ENCODE measurements at regions not wholly inside any gene's neighbourhood (a gene's known extent, or its start where the extent isn't known, plus 50 kb on each side); places are given as distances from the start of the nearest gene placed in this dataset.

DNA sequence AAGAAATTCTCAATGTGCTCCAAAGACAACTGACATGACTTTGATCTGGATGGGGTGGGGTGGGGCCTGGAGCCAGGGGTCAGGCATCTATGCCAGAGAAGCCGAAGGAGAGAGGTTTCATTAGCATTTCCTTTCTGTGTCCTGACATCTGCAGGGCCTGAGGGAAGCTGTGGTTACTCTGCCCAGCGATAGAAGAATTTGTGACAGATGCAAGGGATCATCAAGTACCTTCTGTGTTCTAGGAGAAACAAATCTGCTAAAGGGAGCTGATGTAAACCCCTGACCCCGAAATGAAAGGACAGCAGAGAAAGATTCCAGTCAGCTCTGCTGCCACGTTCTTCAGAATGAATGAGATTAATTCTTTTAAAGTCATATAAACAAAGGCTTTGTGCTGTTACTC, 335.7 kb downstream of the PRELID2 start:
- DNase-seq = no peak

DNA sequence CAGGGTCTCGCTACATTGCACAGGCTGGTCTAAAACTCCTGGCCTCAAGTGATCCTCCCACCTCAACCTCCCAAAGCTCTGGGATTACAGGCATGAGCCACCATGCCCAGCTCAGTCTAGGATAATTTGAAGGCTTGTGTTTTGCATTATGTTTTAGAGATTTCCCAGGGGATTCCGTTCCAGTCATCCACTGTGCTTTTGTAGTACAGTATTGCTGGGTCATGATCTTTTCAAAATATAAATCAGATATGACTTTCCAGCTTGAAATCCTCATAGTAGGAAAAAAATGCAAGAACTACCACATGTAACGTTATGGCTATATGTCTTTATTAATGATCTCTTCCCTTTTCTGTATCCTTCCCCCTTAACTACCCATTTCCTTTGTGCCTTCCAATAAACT, 338.1 kb downstream of the PRELID2 start:
- DNase-seq = no peak

DNA sequence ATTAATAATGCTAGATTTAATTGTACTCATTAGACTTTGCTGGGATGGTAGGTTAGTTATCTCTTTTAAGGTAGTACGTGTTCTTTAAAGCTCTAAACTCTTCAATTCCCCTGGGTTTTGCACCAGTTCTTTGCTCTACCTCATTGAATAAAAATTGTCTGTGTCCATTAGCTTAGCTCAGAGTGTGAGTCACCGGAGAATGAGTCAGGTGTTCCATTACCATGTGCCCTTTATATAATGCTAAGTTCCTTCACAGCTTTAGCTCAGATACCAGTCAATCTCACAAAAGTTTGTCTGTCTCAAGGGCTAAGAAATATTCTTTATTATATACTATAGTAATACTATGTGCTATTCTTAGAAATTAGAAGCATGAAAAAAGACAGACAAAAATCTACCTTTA, 339.4 kb downstream of the PRELID2 start:
- no peak for DNase-seq

DNA sequence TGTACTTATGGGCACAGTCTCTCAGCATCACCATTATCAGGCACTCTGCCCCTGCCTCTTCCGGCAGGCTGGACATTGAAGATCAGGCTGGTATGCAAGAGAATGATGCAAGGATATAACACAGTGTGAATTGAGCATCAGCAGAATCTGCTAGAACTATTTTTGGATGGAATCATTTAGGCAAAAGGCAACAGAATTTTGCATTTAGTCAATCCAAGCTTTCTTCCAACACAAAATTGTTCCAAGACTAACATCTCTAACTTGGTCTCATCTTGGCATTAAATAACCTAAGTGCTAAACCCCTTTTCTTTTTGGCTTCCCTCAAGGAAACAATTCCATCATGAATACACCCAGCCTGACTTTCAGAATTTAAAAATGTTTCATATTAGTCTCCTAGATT, 339.9 kb downstream of the PRELID2 start:
- DNase-seq = no peak

DNA sequence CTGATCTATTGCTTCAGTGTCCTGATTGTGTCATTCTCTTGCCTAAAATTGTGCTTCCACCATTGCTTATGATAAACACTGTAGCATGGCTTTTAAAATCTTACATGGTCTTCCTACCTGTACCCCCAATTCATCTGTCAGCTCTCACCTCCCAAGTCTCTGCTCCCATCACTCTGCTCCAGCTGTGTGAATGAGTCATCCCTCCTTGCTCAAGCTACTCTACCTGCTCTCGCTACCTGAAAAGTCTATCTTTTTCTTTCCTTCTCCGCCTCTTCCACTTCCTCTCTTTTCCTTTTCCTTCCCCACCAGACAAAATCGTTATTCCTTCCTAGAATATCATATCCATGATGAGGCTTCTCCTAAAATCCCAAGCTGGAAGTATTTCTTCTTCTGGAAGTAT, 341.7 kb downstream of the PRELID2 start:
- DNase-seq = no peak

DNA sequence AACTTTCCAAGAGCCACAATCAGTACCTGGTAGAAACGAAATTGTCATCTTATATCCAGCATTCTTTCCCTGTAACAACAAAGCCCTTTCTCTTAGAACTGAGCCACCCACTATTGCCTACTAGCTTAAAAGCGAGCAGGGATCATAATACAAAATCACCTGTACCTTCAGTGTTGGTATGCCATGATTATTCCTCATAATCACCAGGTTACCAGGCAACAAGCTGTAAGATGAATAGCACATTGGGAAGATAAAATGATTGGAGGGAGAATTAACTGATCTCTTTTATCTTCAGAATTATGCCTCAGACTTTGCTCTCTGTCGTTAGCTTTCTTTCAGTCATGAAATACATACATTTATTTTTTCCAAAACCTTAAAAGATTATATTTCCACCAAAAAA, 345.6 kb downstream of the PRELID2 start:
- no peak for DNase-seq

DNA sequence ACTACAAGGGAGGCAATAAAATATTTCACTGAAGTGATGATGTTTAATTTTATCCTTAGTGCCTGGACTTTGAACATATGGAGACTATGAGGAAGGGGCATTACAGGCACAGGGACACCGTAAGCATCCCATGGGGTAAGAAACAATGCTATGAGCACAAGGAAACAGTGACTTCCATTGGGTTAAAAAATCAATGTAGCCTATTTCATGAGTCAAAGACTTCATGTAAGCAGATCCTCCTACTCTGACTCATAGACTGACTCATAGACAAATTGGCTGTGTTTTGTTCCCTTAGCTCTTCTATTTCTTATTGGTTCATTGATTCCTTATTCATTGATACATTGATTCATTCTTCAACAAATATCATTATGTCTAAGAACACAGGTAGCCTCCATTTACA, 351.0 kb downstream of the PRELID2 start:
- no peak for DNase-seq

DNA sequence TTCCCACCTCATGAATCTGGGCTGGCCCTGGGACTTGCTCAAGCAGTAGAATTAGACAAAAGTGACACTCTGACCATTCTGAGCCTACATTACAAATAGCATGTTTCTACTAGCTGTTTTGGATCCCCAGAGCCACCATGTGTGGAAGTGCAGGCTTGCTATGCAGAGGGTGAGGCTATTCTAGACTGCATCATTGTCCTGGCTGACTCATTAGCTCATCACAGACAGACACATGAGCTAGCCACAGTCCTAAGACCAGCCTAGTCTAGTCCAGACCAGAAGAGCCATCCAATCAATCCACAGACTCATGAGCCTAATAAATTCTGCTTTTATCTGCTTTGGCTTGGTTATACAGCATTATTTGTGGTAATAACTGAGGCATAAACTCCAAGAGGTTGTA, 351.9 kb downstream of the PRELID2 start:
- DNase-seq = no peak

DNA sequence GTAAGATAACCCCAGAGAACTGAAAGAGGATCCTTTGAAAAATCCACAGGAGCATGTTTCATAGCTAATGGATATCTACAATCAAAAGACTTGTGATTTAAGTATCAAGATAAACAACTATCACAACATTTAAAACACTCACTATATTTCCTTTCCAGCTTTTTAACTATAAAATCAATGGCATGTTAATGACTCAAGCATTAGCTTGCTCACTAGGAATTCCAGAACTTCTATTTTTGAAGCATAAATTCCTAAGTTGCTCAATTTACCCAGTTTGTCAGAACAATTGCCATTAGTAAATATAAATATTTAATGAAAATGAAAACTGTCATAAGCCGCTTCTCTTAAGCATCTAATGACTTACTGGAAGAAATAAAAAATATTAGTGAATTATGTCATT, 355.3 kb downstream of the PRELID2 start:
- DNase-seq = no peak

DNA sequence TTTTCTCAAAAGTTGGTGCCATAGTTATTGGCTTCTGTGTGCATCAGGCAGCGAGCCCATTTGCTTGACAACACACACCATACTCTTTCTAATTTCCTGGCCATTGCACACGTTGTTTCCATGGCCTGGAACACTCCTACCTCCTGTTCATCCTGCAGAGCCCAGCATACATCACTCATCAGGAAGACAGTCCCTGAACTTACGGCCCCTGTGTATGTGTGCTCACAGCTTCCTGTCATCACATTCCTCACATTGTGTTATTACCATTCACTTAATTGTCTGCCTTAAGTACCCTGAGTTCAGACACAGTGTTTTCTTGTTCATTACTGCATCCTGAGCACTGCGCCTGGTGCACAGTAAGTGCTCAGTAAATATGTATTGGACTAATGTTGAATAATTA, 355.9 kb downstream of the PRELID2 start:
- no peak for DNase-seq

DNA sequence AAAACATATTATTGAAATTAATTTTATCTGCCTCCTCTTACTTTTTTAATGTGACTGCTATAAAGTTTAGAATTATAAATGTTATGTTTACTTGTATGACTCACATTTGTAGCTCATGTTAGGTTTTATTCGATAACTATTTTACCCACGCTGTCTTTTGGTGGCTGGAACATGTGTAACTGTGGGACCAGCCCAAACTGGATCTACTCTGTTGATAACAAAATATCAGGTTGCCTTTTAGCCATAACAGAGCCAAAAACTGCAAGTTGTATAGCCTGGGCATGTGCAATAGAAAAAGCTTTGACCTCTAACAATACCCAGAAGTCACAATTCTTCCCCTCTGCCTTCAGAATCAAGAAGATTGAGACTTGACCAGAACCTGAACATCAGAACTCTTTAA, 356.5 kb downstream of the PRELID2 start:
- no peak for DNase-seq

DNA sequence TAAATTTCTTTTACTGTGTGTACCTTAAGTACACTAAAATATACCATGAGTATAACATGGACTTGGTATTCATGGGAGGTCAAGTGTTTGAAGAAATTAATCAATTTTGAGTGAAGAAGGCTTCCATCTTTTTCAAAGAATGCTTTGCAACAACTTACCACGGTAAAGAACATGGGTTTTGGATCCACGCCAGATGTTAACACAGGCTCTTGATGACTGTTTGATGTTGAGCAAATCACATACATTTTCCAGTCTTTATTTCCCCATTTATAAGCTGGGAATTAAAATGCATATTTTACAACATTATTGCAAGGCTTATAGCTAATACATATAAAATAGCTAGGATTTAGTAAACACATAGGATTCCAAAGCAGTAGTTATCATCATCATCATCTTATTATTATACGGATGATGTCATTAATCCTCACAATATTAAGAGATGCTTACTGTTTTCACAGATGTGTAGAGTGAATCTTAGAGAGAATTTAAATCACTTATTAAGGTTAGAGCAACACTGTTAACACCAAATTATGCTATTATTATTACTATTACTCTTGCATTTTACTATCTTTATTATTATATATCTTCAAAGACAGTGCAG, 362.0 kb downstream of the PRELID2 start:
- DNase-seq = no peak

DNA sequence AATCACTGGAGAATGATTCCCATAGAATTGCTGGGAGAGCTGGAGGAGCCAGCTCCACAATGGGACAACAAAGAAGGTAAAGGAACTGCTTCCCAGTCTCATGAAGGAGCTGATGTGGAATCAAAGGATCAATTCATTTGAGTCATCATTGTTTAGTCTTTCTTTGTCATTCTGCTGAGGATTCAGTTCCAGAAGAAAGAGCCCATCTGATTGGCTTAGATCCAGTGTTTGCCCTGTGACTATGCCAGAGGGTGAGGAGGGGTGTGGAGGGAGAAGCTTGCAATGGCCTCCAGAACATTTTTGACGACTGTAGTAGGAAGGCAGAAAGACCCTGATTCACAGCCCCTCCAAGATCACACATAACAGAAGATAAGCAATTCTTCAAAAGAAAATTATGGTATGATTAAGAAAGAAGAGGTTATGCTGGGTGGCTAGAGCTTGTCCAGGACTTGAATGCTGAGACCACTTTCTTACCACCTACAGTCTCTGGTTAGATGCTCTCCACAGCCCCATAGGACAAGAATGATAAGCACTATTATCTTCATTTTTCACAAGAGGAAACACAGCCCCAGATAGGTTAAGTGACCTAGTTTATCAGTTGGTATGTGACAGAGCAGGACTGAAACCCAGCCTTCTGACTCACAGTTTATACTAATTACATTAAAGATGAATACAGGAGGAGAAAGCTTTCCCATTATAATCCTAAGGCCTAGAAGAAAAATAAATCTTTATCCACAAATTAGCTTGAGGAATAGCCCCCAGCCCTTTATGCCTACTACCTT, 363.1 kb downstream of the PRELID2 start:
- DNase-seq = no peak

DNA sequence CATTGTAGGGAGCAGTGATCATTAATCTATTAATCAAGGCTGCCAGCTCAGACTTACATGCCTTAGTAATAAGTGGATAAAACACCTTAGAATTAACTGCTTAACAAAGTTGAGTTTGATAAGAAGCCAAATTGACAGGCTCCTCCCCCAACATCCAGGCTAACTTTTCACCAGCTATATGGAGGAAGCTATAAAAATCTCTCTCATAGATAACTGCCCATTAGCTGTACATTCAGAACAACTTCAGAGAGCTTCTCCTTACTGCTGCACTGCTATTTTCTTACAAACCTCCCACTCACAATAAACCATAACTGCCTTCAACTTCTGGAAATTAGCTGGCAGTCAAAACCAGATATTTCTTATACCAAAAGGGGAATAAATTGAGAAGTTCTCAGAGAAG, 364.1 kb downstream of the PRELID2 start:
- DNase-seq = no peak

DNA sequence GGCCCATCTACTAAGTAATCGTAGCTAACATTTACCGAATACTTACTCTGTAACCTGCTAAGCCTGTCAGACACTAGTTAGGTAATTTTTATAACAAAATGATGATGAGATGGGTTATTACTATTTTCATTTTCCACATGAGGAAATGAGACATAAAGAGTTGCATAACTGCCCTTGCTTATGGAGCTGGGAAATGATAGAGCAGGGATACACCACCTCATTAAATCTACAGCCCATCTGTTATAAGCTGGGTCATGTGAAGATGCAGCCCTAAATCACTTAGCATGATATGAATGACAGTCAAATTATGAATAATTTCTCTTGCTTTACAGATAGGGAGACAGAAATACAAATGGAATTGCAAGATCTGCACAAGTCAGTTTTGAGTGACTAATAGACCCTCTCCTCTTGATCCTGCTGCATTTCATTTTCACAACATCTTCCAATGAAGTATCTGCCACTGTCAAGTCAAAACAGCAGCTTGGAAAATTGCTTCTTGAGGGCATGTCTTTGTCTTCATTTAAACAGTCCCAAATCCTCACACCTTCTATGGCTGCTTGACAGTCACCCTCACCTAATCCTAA, 364.7 kb downstream of the PRELID2 start:
- no peak for DNase-seq

DNA sequence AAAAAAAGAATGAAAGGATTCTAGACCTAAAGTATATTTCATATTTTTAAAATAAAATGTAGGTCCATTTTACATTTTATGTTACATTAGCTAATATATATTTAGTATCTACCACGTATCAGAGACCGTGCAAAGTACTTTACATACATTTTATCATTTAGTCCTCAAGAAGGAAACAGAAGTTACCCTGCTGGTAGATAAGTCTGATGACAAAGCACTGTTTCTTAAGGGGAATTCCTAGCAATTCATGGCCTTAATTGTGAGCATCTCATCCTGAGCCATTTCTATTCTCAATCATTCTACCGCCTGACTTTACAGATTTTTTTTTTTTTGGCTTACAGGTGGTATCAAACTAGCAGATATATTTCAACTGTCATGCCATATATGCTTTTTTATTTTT, 367.7 kb downstream of the PRELID2 start:
- DNase-seq = no peak

DNA sequence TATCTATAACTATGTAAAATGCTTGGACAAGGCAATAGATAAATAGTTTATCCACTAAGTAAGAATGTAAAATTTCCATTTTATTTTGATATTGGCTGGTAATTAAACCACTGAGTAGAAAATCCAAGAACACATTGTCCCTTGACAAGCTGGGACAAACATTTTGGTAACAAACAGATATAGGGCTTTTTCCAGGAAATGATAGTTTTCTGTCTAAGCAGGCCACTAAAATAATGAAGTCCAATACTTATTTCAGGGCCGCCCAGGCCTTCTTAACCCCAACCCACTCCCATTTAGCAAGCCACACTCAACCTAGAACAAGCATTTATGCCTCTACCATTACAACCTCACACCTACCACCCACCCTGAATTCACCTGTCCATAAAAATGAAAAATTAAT, 368.6 kb downstream of the PRELID2 start:
- DNase-seq = no peak

DNA sequence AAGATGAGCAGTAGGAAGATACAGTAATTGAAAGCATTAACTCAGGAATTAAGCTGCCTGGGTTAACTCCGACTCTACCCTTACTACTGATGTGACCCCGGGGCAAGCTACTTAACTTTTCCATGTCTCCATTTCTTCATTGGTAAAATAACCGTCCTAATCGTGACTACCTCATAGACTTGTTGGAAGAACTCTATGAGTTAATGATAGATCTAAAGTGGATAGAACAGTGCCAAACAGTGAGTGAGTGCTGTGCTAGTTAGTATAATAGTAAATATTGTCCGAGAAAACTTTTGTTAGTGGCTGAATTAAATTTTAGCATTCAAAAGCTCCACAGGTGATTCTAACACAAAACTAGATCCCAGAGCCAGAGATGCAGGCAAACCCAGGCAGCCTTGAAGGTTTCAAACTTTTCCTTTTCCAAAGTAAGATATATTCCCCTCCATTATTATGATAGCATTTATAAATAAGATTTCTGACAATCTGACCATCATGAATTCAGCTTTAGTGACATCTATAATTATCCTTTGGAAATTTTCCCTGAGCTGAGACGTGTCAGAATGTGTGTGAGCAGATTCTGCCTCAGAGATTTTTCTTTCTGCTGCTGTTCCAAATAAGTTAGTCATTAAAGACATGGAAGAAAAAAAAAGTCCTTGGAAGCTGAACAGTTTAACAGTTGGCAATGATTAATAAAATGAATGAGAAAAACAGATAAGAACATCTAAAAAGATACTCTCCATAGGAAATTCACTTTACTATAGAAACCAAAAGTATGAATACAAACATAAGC, 369.5 kb downstream of the PRELID2 start:
- DNase-seq = no peak

DNA sequence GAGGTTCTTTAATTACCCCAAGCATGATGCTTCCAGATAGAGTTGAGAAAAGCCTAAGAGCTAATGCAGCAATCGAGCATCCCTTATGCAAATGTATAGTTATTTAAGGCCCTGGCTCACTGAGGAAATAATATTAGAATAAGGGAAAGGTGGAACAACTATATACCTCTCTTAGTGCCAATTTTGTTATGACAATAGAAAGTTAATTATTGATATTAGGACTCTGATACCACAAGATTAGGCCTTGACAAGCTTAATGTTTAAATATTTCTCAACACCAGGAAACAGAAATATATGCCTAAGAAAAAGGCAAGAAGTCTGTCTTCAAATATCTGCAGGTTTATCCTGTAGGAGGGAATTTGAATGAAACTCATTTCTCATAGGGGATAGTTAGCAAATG, 371.0 kb downstream of the PRELID2 start:
- no peak for DNase-seq

DNA sequence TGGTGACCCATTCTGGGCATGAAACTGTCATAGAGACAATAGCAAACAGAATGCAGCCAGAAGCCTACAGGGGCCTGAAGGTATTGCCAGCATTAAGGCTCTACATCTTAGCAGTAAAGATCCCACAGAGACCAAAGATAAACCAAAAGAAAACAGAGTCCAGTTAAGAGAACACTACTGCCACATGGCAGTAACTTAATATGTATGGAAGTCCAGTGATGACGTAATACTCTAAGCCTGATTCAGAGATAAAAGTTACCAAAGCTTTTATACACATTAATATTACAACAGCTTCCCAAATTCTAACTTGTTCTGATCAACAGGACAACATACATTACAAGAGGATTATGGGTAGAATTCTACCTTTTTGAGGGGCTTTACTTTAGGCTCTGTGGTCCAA, 371.5 kb downstream of the PRELID2 start:
- DNase-seq = no peak

DNA sequence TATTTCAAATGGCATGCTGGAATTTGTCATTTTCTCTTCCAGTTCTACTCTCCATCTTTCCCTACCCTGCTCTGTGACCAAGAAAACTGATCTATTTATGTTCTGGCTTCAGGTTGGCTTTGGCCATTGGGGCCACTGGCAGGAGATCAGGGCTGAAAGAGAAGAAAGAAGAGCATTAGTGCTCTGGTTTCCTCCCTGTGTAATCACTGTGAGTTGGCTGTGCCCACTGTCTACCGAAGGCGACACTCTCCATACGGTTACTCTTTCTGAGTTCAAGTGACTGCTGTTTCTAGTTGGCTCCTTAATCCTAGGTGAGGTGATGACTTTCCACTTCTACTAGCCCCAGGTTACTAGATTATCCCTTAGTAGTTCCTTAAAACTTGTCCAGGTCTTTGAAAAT, 372.6 kb downstream of the PRELID2 start:
- DNase-seq = no peak

DNA sequence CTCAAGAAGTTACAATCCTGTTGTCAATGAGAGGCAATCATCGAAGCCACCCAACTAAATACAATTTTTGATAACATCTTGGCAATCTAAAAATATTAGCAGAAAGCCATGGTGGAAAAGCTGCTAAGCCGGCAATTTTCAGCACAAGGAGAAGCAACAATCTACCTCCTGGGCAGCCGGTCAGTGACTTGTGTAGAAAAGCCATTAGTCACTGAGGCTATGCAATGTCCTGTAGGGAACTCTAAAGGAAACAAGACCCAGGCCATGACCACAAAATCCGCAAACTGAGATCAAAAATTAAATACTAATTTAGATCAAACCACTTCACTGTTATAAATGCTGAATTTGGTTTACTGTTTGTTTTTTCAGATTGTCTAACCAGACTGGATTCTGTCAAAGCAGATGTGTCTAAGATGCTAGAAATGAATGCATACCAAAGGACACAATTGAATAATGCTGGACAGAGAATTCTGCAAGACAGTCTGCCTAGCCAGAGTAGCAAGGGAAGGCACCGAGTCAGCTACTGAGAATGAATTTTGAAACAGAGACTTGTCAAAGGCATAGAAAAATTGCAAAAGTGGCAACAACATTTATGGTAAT, 384.8 kb downstream of the PRELID2 start:
- no peak for DNase-seq

DNA sequence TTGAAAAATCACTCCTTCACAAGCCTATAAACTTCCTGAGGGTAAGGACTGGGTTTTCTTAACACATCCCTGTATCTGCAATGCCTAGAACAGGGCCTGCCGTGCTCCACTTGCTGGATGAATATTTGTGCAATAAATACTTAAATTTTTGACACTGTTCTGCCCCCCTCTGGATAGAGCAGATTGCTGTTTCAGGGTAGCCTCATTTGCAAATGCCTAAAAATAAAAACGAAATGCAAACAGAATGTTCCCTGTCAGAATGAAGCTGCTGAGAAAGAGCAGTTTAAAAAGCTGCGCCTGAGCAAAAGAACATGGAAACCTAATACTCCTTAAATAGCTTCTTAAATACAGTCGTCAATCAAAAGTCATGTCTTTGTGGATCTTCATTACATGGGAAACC, 385.3 kb downstream of the PRELID2 start:
- DNase-seq = no peak

Measured in NCI-H1930 (cell line).